Caco-2 (cell line): ENCODE measurements at regions not wholly inside any gene's neighbourhood (a gene's known extent, or its start where the extent isn't known, plus 50 kb on each side); places are given as distances from the start of the nearest gene placed in this dataset.

Experiments used
- BruUV-seq: library from RNA; stranded (reverse); fragments of 400-500 nt; replicated peaks from 2 replicates; lab custom pipeline; 2021; lab: Mats Ljungman, UMichigan
- CTCF ChIA-PET: fragments of 300-600 bp; sonication (Branson Sonifier 250); formaldehyde crosslinking; loops from one replicate; lab custom pipeline; 2022; ENCODE audit warnings: antibody characterized with exemption; lab: Charles Lee
- POLR2A ChIA-PET: fragments of 300-600 bp; sonication (Branson Sonifier 250); formaldehyde crosslinking; loops from one replicate; lab custom pipeline; 2022; ENCODE audit warnings: antibody characterized with exemption; lab: Charles Lee
- DNase-seq, 2 experiments: peaks; one replicate each; pipeline versions ENCODE4 v3.0.0 to v3.0.0-alpha.2; 2020 to 2022
- H3K27me3 ChIP-seq: replicated peaks from 2 replicates; pipeline ENCODE4 v1.6.0; 2011; ENCODE audit warnings: low read length; ENCODE audit not compliant: control insufficient read depth, insufficient read depth
- H3K36me3 ChIP-seq: 2 replicates; pipeline ENCODE4 v1.5.1; 2011; ENCODE audit warnings: low read length; ENCODE audit not compliant: control insufficient read depth, insufficient read depth
- H3K4me1 ChIP-seq: fragments of 250-450 bp; sonication (Bioruptor Pico); 2 replicates; pipeline ENCODE4 v1.5.1; 2020; ENCODE audit warnings: mild to moderate bottlenecking
- H3K4me3 ChIP-seq: 2 replicates; pipeline ENCODE4 v1.5.1; 2011; ENCODE audit warnings: low read depth, mild to moderate bottlenecking, control low read depth, low read length
- H3K9me3 ChIP-seq: fragments of 250-450 bp; sonication (Bioruptor Pico); 2 replicates; pipeline ENCODE4 v1.5.1; 2020; ENCODE audit warnings: mild to moderate bottlenecking, moderate library complexity
- H3K27ac Mint-ChIP-seq: one replicate; pipeline ENCODE4 v1.8.0; 2022; ENCODE audit warnings: mixed read lengths; ENCODE audit not compliant: unreplicated experiment
- H3K27me3 Mint-ChIP-seq: one replicate; pipeline ENCODE4 v1.8.0; 2022; ENCODE audit warnings: mixed read lengths; ENCODE audit not compliant: insufficient read depth, unreplicated experiment
- H3K36me3 Mint-ChIP-seq: one replicate; pipeline ENCODE4 v1.8.0; 2022; ENCODE audit warnings: mild to moderate bottlenecking, mixed read lengths; ENCODE audit not compliant: insufficient read depth, unreplicated experiment
- H3K4me1 Mint-ChIP-seq: one replicate; pipeline ENCODE4 v1.8.0; 2022; ENCODE audit warnings: low read depth, mixed read lengths; ENCODE audit not compliant: unreplicated experiment
- H3K4me3 Mint-ChIP-seq: one replicate; pipeline ENCODE4 v1.8.0; 2022; ENCODE audit warnings: mild to moderate bottlenecking, moderate library complexity, mixed read lengths; ENCODE audit not compliant: unreplicated experiment
- H3K9me3 Mint-ChIP-seq: one replicate; pipeline ENCODE4 v1.8.0; 2022; ENCODE audit warnings: mixed read lengths; ENCODE audit not compliant: unreplicated experiment
- intact Hi-C: fragments of 100-400 bp; cut with micrococcal nuclease; formaldehyde crosslinking; loops from one replicate; pipeline ENCODE4 v1.10.0; 2022; ENCODE audit not compliant: unreplicated experiment
- TF ChIP-seq, protein P1 (sequence below), 2 experiments: fragments of 200-600 bp in 1 of 2; IDR thresholded peaks; 1 replicate in 1 of 2; 2 replicates in 1 of 2; pipeline versions ENCODE4 v1.5.1 to v1.8.0; 2011 to 2022; ENCODE audit warnings: antibody characterized with exemption in 1 of 2, control low read depth in 1 of 2, inconsistent platforms in 1 of 2, low read depth in 1 of 2, low read length in 1 of 2, mild to moderate bottlenecking in 1 of 2, moderate library complexity in 1 of 2; ENCODE audit not compliant: insufficient read depth in 1 of 2, severe bottlenecking in 1 of 2, unreplicated experiment in 1 of 2

DNA sequence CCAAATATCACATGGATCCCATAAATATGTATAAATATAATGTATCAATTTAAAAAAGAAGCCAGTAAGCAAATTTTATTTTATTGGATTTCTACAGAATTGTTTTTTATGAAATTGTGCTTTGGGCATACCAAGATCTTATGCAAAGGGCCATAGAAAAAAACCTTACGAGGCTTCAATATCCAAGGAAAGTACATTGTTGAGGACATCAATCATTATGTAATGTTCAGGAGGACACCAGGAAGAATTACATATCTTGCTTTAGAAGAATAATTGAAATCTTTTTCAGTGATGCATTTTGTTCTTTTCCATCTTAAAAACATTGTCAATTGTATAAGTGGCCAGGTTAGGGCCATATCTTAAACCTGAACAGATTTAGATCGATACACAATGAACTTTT is 187.8 kb upstream of the GAS1 start:
- H3K4me3 Mint-ChIP-seq, result no peak overlapping the region
- H3K36me3 Mint-ChIP-seq, result no peaks in the 10 kb centered on the region
- intact Hi-C loops, result no loop called here
- no peaks in the 10 kb centered on the region for H3K27me3 Mint-ChIP-seq
- no TSS peak for BruUV-seq
- Histone ChIP-seq H3K4me1 (no peaks in the 10 kb centered on the region), H3K9me3 (no peaks in the 10 kb centered on the region), H3K36me3 (no peaks in the 10 kb centered on the region), H3K27me3 (no peaks in the 10 kb centered on the region), H3K4me3 (no peak overlapping the region)
- ChIA-PET POLR2A (no interaction called here), CTCF (no interaction called here)
- DNase-seq, result no peak
- TF ChIP-seq, protein P1, sequence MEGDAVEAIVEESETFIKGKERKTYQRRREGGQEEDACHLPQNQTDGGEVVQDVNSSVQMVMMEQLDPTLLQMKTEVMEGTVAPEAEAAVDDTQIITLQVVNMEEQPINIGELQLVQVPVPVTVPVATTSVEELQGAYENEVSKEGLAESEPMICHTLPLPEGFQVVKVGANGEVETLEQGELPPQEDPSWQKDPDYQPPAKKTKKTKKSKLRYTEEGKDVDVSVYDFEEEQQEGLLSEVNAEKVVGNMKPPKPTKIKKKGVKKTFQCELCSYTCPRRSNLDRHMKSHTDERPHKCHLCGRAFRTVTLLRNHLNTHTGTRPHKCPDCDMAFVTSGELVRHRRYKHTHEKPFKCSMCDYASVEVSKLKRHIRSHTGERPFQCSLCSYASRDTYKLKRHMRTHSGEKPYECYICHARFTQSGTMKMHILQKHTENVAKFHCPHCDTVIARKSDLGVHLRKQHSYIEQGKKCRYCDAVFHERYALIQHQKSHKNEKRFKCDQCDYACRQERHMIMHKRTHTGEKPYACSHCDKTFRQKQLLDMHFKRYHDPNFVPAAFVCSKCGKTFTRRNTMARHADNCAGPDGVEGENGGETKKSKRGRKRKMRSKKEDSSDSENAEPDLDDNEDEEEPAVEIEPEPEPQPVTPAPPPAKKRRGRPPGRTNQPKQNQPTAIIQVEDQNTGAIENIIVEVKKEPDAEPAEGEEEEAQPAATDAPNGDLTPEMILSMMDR (IDR thresholded peaks at IDR 0.05; ENCODE audit: insufficient read depth in 1 of 2, low read depth in 1 of 2, low read length in 1 of 2, severe bottlenecking in 1 of 2, unreplicated experiment in 1 of 2), result no peak
- H3K9me3 Mint-ChIP-seq, result no peaks in the 10 kb centered on the region
- no peak overlapping the region for H3K27ac Mint-ChIP-seq
- H3K4me1 Mint-ChIP-seq, result no peaks in the 10 kb centered on the region

DNA sequence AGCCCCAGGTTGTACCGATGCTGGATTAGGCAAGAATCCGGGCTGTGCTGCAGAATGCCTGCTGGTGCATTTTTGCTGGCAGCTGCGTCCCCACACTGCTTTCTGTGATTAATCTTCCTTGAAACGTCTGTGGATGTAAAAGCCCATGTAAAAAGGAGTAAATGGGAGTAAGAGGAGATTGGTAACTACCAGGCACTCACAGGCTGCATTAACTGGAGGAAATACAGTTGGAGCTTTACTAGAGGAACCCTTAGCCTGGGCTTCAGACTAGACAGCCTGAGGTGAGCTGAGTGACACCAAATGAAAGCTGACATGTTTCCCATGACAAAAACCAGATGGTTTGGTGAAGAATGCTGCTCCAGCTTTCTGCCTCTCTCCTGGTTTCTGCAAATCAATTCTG is 190.4 kb upstream of the GAS1 start:
- no peaks in the 10 kb centered on the region for H3K36me3 ChIP-seq
- TF ChIP-seq, protein P1 (IDR thresholded peaks at IDR 0.05; ENCODE audit: insufficient read depth in 1 of 2, low read depth in 1 of 2, low read length in 1 of 2, severe bottlenecking in 1 of 2, unreplicated experiment in 1 of 2), result no peak
- H3K4me1 ChIP-seq, result no peaks in the 10 kb centered on the region
- no peaks in the 10 kb centered on the region for H3K36me3 Mint-ChIP-seq
- no peaks in the 10 kb centered on the region for H3K9me3 ChIP-seq
- POLR2A ChIA-PET, result no interaction called here
- no peak overlapping the region for H3K4me3 Mint-ChIP-seq
- intact Hi-C loops, result no loop called here
- no peak overlapping the region for H3K27ac Mint-ChIP-seq
- H3K27me3 ChIP-seq, result no peaks in the 10 kb centered on the region
- CTCF ChIA-PET, result no interaction called here
- peaks cover 3% of the 10 kb centered on the region for H3K27me3 Mint-ChIP-seq
- no TSS peak for BruUV-seq
- H3K4me1 Mint-ChIP-seq, result no peaks in the 10 kb centered on the region
- no peaks in the 10 kb centered on the region for H3K9me3 Mint-ChIP-seq
- H3K4me3 ChIP-seq, result no peak overlapping the region
- DNase-seq, result no peak

DNA sequence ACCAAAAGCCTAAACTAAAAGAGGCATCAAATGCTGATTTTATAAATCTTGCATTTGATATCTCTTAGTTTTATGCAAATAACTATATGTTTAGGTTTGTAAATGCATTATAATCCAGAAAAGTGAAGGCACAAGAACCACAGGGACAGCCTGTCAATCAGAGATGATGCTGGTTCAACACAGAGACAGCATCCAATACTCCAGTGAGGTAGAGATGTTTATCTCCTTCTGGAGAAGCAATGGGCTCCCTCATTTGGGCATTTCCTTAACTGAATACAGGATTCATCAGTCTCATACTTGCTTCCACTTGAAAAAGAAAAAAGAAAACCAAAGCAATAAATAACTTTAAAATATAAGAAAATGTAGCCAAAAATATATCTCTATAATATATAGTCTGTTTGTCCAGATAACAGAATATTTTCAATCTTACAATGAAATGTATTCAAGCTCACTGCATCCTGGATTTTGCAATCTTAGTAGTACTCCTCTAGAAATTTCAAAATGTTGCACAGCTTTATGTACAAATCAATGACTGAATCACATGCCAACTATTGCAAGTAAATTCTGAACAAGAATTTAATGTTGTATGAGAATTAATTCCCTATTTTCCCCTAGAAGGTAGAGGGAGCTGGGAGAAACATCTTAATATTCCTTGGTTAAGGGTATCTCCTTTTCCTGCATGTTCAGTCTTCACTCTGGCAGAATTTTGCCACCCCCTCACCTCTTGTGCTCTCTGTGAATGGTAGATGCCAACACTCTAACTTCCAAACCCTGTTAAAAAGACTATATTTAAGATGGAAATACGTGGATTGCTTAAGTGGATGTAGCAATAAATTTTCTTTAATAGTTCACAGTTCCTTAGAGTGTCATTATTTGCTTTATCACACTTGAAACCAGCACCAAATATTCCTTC is 191.1 kb upstream of the GAS1 start:
- no peaks in the 10 kb centered on the region for H3K4me1 Mint-ChIP-seq
- POLR2A ChIA-PET, result no interaction called here
- no peak overlapping the region for H3K4me3 Mint-ChIP-seq
- peaks cover 3% of the 10 kb centered on the region for H3K27me3 Mint-ChIP-seq
- H3K36me3 Mint-ChIP-seq, result no peaks in the 10 kb centered on the region
- no peaks in the 10 kb centered on the region for H3K9me3 Mint-ChIP-seq
- DNase-seq, result no peak
- Histone ChIP-seq H3K4me3 (no peak overlapping the region), H3K4me1 (no peaks in the 10 kb centered on the region), H3K9me3 (no peaks in the 10 kb centered on the region), H3K27me3 (no peaks in the 10 kb centered on the region), H3K36me3 (no peaks in the 10 kb centered on the region)
- CTCF ChIA-PET, result no interaction called here
- intact Hi-C loops, result no loop called here
- no peak overlapping the region for H3K27ac Mint-ChIP-seq
- BruUV-seq, result no TSS peak
- TF ChIP-seq, protein P1 (IDR thresholded peaks at IDR 0.05; ENCODE audit: insufficient read depth in 1 of 2, low read depth in 1 of 2, low read length in 1 of 2, severe bottlenecking in 1 of 2, unreplicated experiment in 1 of 2), result no peak
